SK-N-MC (cell line): ENCODE measurements at regions not wholly inside any gene's neighbourhood (a gene's known extent, or its start where the extent isn't known, plus 50 kb on each side); places are given as distances from the start of the nearest gene placed in this dataset.

Experiments used
- EZH2 ChIP-seq: fragments of 200-600 bp; sonication (generic); IDR thresholded peaks from one replicate; pipeline ENCODE4 v1.6.1; 2017; ENCODE audit warnings: antibody characterized with exemption
- FOXP2 ChIP-seq: optimal IDR thresholded peaks from 2 replicates; pipeline ENCODE3; 2011; ENCODE audit warnings: mild to moderate bottlenecking, moderate library complexity; ENCODE audit not compliant: insufficient read depth; ENCODE audit errors: extremely low read length, control extremely low read depth
- POLR2AphosphoS5 ChIP-seq: IDR thresholded peaks from 2 replicates; pipeline ENCODE4 v1.6.1; 2012; ENCODE audit warnings: mild to moderate bottlenecking, low read depth, low read length, borderline replicate concordance

DNA sequence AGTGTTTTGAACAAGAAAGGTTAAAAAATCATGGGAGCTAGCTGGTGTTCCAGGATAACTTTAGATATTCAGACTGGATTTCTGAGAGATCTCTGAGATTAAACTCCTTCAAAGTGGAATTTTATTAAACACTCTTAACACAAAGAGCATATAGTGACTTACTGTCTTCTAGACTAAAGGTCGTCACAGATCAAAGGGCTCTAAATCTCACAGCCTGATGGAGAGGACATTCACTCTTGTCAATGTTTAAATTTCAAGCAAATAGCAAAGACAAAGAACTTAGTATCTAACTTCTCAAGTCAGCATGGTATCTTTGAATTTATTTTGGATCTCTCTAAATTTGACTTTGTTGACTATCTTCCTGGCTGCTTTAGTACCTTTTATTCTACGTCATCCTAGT is 53.7 kb upstream of the NUDT6 start:
- TF ChIP-seq EZH2 (no peak), POLR2AphosphoS5 (no peak), FOXP2 (no peak)
